HUES48 (cell line): ENCODE measurements at regions not wholly inside any gene's neighbourhood (a gene's known extent, or its start where the extent isn't known, plus 50 kb on each side); places are given as distances from the start of the nearest gene placed in this dataset.

ENCODE experiments used
- H3K27ac ChIP-seq: one replicate; pipeline ENCODE4 v1.7.0; 2013; ENCODE audit warnings: low read depth, low read length, inconsistent platforms
- H3K27me3 ChIP-seq: 2 replicates; pipeline ENCODE4 v1.6.1; 2013; ENCODE audit warnings: mild to moderate bottlenecking, low read length; ENCODE audit not compliant: control insufficient read depth, insufficient read depth
- H3K36me3 ChIP-seq: 2 replicates; pipeline ENCODE4 v1.6.1; 2013; ENCODE audit warnings: low read length; ENCODE audit not compliant: control insufficient read depth, insufficient read depth
- H3K4me1 ChIP-seq: 2 replicates; pipeline ENCODE4 v1.6.1; 2013; ENCODE audit warnings: mild to moderate bottlenecking, low read length; ENCODE audit not compliant: control insufficient read depth, insufficient read depth
- H3K4me3 ChIP-seq: 2 replicates; pipeline ENCODE4 v1.5.1; 2013; ENCODE audit warnings: mild to moderate bottlenecking, low read depth, low read length
- H3K9ac ChIP-seq: 2 replicates; pipeline ENCODE4 v1.6.1; 2013; ENCODE audit warnings: mild to moderate bottlenecking, low read depth, low read length, moderate library complexity
- H3K9me3 ChIP-seq: 2 replicates; pipeline ENCODE4 v1.6.1; 2013; ENCODE audit warnings: low read length; ENCODE audit not compliant: control insufficient read depth, insufficient read depth

GRCh38 chr14:65877624-65878023 is 465.1 kb downstream of the FUT8 start:
- H3K27me3 ChIP-seq = no peaks in the 10 kb centered on the region

GRCh38 chr14:65878586-65878985 is 466.1 kb downstream of the FUT8 start:
- no peak overlapping the region for H3K4me3 ChIP-seq

More at GRCh38 chr14:65877624-65878023, 465.1 kb downstream of the FUT8 start:
- Histone ChIP-seq H3K9me3 (no peaks in the 10 kb centered on the region), H3K27ac (no peak overlapping the region), H3K4me1 (no peaks in the 10 kb centered on the region), H3K9ac (no peak overlapping the region), H3K4me3 (no peak overlapping the region), H3K36me3 (no peaks in the 10 kb centered on the region)

GRCh38 chr14:65879248-65880009 is 466.9 kb downstream of the FUT8 start:
- H3K4me3 ChIP-seq = no peak overlapping the region
- H3K27ac ChIP-seq = no peak overlapping the region
- no peaks in the 10 kb centered on the region for H3K4me1 ChIP-seq
- no peaks in the 10 kb centered on the region for H3K36me3 ChIP-seq
- no peaks in the 10 kb centered on the region for H3K9me3 ChIP-seq
- H3K9ac ChIP-seq = no peak overlapping the region
- no peaks in the 10 kb centered on the region for H3K27me3 ChIP-seq

More at GRCh38 chr14:65878586-65878985, 466.1 kb downstream of the FUT8 start:
- Histone ChIP-seq H3K4me1 (no peaks in the 10 kb centered on the region), H3K27ac (no peak overlapping the region), H3K36me3 (no peaks in the 10 kb centered on the region), H3K9me3 (no peaks in the 10 kb centered on the region), H3K9ac (no peak overlapping the region), H3K27me3 (no peaks in the 10 kb centered on the region)

GRCh38 chr14:65880507-65880906 is 468.0 kb downstream of the FUT8 start:
- H3K27ac ChIP-seq = no peak overlapping the region

GRCh38 chr14:65881642-65882041 is 469.1 kb downstream of the FUT8 start:
- no peak overlapping the region for H3K27ac ChIP-seq

More at GRCh38 chr14:65880507-65880906, 468.0 kb downstream of the FUT8 start:
- H3K4me1 ChIP-seq = no peaks in the 10 kb centered on the region
- H3K9ac ChIP-seq = no peak overlapping the region
- H3K4me3 ChIP-seq = no peak overlapping the region
- no peaks in the 10 kb centered on the region for H3K27me3 ChIP-seq
- no peaks in the 10 kb centered on the region for H3K9me3 ChIP-seq
- H3K36me3 ChIP-seq = no peaks in the 10 kb centered on the region

GRCh38 chr14:65888677-65889076 is 476.1 kb downstream of the FUT8 start:
- H3K27ac ChIP-seq = no peak overlapping the region
- no peaks in the 10 kb centered on the region for H3K36me3 ChIP-seq
- H3K4me3 ChIP-seq = no peak overlapping the region
- H3K4me1 ChIP-seq = 0 out of 2 replicates have a peak, but pooled peaks cover 3% of the 10 kb centered on the region
- no peaks in the 10 kb centered on the region for H3K27me3 ChIP-seq
- no peaks in the 10 kb centered on the region for H3K9me3 ChIP-seq
- no peak overlapping the region for H3K9ac ChIP-seq

More at GRCh38 chr14:65881642-65882041, 469.1 kb downstream of the FUT8 start:
- Histone ChIP-seq H3K27me3 (no peaks in the 10 kb centered on the region), H3K36me3 (no peaks in the 10 kb centered on the region), H3K4me3 (no peak overlapping the region), H3K4me1 (no peaks in the 10 kb centered on the region), H3K9ac (no peak overlapping the region), H3K9me3 (no peaks in the 10 kb centered on the region)

GRCh38 chr14:65892315-65892714 is 479.8 kb downstream of the FUT8 start:
- Histone ChIP-seq H3K27ac (no peak overlapping the region), H3K9me3 (no peaks in the 10 kb centered on the region), H3K4me3 (no peak overlapping the region), H3K9ac (no peak overlapping the region), H3K36me3 (no peaks in the 10 kb centered on the region), H3K4me1 (0 out of 2 replicates have a peak, but pooled peaks cover 3% of the 10 kb centered on the region), H3K27me3 (no peaks in the 10 kb centered on the region)

- no peak overlapping the region for H3K27ac ChIP-seq
These were observed 487.6 kb downstream of the FUT8 start for GRCh38 chr14:65900164-65900563.

GRCh38 chr14:65901595-65901994 is 489.1 kb downstream of the FUT8 start:
- no peak overlapping the region for H3K4me3 ChIP-seq

More at GRCh38 chr14:65900164-65900563, 487.6 kb downstream of the FUT8 start:
- no peaks in the 10 kb centered on the region; the same call in 1 of the 2 replicates for H3K9me3 ChIP-seq
- H3K4me3 ChIP-seq = no peak overlapping the region
- no peak overlapping the region for H3K9ac ChIP-seq
- no peaks in the 10 kb centered on the region for H3K4me1 ChIP-seq
- no peaks in the 10 kb centered on the region for H3K27me3 ChIP-seq
- no peaks in the 10 kb centered on the region for H3K36me3 ChIP-seq

GRCh38 chr14:65904988-65905387 is 492.5 kb downstream of the FUT8 start:
- Histone ChIP-seq H3K4me1 (peaks cover under 1% of the 10 kb centered on the region; the same call in 1 of the 2 replicates), H3K9me3 (no peaks in the 10 kb centered on the region; the same call in 1 of the 2 replicates), H3K27me3 (no peaks in the 10 kb centered on the region), H3K4me3 (no peak overlapping the region), H3K9ac (no peak overlapping the region), H3K36me3 (no peaks in the 10 kb centered on the region), H3K27ac (no peak overlapping the region)

More at GRCh38 chr14:65901595-65901994, 489.1 kb downstream of the FUT8 start:
- no peaks in the 10 kb centered on the region for H3K36me3 ChIP-seq
- H3K27ac ChIP-seq = no peak overlapping the region
- no peaks in the 10 kb centered on the region for H3K27me3 ChIP-seq
- H3K9me3 ChIP-seq = no peaks in the 10 kb centered on the region; the same call in 1 of the 2 replicates
- no peaks in the 10 kb centered on the region for H3K4me1 ChIP-seq
- no peak overlapping the region for H3K9ac ChIP-seq

- H3K27ac ChIP-seq = no peak overlapping the region
- H3K9me3 ChIP-seq = no peaks in the 10 kb centered on the region; the same call in 1 of the 2 replicates
- no peaks in the 10 kb centered on the region for H3K27me3 ChIP-seq
- H3K9ac ChIP-seq = no peak overlapping the region
- H3K36me3 ChIP-seq = no peaks in the 10 kb centered on the region
- H3K4me3 ChIP-seq = no peak overlapping the region
- peaks cover 5% of the 10 kb centered on the region; the same call in 1 of the 2 replicates for H3K4me1 ChIP-seq
These were observed 493.8 kb downstream of the FUT8 start for GRCh38 chr14:65906344-65906743.
